ENCODE measurements at regions not wholly inside any gene's neighbourhood (a gene's known extent, or its start where the extent isn't known, plus 50 kb on each side); places are given as distances from the start of the nearest gene placed in this dataset.

DNA sequence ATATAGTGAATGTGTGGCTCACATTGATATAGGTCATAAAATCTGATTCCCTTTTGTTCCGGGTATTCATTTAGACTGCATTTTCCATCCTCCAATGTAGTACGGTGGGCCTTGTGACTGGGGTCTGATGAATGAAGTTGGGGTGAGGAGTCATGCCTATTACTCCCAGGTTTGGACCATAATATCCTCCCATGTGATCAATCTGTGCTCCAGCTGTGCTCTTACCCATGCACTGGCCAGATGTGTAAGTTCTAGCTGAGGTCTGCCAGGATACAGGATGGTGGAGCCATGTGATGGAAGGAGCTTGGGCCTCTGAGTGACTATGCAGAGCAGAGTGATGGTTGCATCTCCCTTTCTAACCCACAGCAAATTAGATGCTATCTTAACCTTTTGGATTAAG lies 1034.0 kb upstream of the TMEM132C start:
- no peaks in the 10 kb centered on the region for H3K27me3 ChIP-seq (replicated peaks in 1 of 2; ENCODE audit: control insufficient read depth in 2 of 2, insufficient read depth in 2 of 2, low read length in 1 of 2)
- ChIA-PET SMC1A (ENCODE audit: uncharacterized antibody, unreplicated experiment) (no interaction called here), RAD21 (ENCODE audit: unreplicated experiment) (no interaction called here), CTCF (no interaction called here), POLR2A (no interaction called here)
- no peak overlapping the region for H3K4me2 ChIP-seq (ENCODE audit: control insufficient read depth, insufficient read depth)
- H3K79me2 ChIP-seq (ENCODE audit: control insufficient read depth, insufficient read depth, low read length): no peaks in the 10 kb centered on the region
- intact Hi-C loops (cut with micrococcal nuclease; ENCODE audit: unreplicated experiment): no loop called here
- WGBS (ENCODE audit: insufficient coverage, insufficient replicate concordance, low lambda C conversion rate, missing lambda C conversion rate): 14% methylated on average over 2 of the region's 2 CpGs
- FAIRE-seq (no peak), ATAC-seq (no peak), DNase-seq (ENCODE audit: low read depth, low spot score) (no peak)
- H3K9me3 ChIP-seq (replicated peaks; ENCODE audit: control insufficient read depth, insufficient read depth, low read length): no peaks in the 10 kb centered on the region; the same call in 2 of the 3 replicates
- no peak overlapping the region for H2AFZ ChIP-seq (ENCODE audit: control insufficient read depth, low read depth, low read length)
- no peak overlapping the region for H3K9ac ChIP-seq (ENCODE audit: control insufficient read depth, insufficient read depth, low read length)
- in situ Hi-C loops (cut with MboI): no loop called here
- H3K4me3 ChIP-seq: no peak overlapping the region
- no peaks in the 10 kb centered on the region for H3K36me3 ChIP-seq (ENCODE audit: control insufficient read depth in 2 of 2, insufficient read depth in 2 of 2, low read length in 1 of 2)
- BruUV-seq (replicated peaks): no TSS peak
- no peaks in the 10 kb centered on the region for H3K4me1 ChIP-seq (ENCODE audit: control insufficient read depth, insufficient read depth, low read length)
- no peak for TF ChIP-seq MEF2B (IDR thresholded peaks at IDR 0.05; ENCODE audit: partially characterized antibody, poor library complexity, severe bottlenecking)
- TF ChIP-seq, protein P1, sequence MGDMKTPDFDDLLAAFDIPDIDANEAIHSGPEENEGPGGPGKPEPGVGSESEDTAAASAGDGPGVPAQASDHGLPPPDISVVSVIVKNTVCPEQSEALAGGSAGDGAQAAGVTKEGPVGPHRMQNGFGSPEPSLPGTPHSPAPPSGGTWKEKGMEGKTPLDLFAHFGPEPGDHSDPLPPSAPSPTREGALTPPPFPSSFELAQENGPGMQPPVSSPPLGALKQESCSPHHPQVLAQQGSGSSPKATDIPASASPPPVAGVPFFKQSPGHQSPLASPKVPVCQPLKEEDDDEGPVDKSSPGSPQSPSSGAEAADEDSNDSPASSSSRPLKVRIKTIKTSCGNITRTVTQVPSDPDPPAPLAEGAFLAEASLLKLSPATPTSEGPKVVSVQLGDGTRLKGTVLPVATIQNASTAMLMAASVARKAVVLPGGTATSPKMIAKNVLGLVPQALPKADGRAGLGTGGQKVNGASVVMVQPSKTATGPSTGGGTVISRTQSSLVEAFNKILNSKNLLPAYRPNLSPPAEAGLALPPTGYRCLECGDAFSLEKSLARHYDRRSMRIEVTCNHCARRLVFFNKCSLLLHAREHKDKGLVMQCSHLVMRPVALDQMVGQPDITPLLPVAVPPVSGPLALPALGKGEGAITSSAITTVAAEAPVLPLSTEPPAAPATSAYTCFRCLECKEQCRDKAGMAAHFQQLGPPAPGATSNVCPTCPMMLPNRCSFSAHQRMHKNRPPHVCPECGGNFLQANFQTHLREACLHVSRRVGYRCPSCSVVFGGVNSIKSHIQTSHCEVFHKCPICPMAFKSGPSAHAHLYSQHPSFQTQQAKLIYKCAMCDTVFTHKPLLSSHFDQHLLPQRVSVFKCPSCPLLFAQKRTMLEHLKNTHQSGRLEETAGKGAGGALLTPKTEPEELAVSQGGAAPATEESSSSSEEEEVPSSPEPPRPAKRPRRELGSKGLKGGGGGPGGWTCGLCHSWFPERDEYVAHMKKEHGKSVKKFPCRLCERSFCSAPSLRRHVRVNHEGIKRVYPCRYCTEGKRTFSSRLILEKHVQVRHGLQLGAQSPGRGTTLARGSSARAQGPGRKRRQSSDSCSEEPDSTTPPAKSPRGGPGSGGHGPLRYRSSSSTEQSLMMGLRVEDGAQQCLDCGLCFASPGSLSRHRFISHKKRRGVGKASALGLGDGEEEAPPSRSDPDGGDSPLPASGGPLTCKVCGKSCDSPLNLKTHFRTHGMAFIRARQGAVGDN (IDR thresholded peaks at IDR 0.05): no peak
- TF ChIP-seq SRF (IDR thresholded peaks at IDR 0.05; ENCODE audit: low read depth in 2 of 2, low read length in 2 of 2): no peak
- TF ChIP-seq ZBED1 (IDR thresholded peaks at IDR 0.05; ENCODE audit: borderline replicate concordance): no peak
- H4K20me1 ChIP-seq (ENCODE audit: control insufficient read depth, insufficient read depth): no peaks in the 10 kb centered on the region
- no peak overlapping the region for H3K27ac ChIP-seq (ENCODE audit: control insufficient read depth, insufficient read depth)

DNA sequence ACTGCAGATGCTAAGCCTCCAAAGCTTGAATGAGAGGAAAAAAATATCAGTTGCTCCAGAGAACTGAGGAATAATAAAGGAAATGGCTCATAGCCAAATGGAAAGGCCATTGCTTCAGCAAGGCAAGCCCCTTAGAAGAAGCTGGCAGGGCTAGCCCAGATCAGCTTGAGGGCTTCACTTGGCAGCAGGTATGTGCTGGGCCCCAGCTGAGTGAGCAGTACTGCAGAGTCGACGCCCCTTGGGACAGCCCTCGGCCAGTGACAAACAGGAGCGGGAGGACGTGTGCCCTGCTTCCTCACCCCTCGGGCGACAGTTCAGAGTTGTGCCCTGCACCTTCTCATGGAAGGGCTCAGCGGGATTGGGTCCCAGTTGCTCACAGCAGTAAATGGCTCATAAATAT lies 1031.2 kb upstream of the TMEM132C start:
- no peak overlapping the region for H3K4me3 ChIP-seq
- in situ Hi-C loops (cut with MboI) (no loop called here), intact Hi-C loops (cut with micrococcal nuclease; ENCODE audit: unreplicated experiment) (no loop called here)
- TF ChIP-seq TCF7 (IDR thresholded peaks at IDR 0.05; ENCODE audit: borderline replicate concordance): no peak
- TF ChIP-seq RAD21 (IDR thresholded peaks at IDR 0.05; ENCODE audit: insufficient read depth, low read depth, low read length): no peak
- no peak for TF ChIP-seq EED (IDR thresholded peaks at IDR 0.05; ENCODE audit: low read depth)
- TF ChIP-seq RB1 (IDR thresholded peaks at IDR 0.05; ENCODE audit: borderline replicate concordance): no peak
- TF ChIP-seq, protein P1 (IDR thresholded peaks at IDR 0.05): no peak
- TF ChIP-seq EZH2 (IDR thresholded peaks at IDR 0.05; ENCODE audit: borderline replicate concordance, control insufficient read depth, low read depth, low read length): no peak
- no peak overlapping the region for H3K4me2 ChIP-seq (ENCODE audit: control insufficient read depth, insufficient read depth)
- ChIA-PET SMC1A (ENCODE audit: uncharacterized antibody, unreplicated experiment) (no interaction called here), CTCF (no interaction called here), RAD21 (ENCODE audit: unreplicated experiment) (no interaction called here), POLR2A (no interaction called here)
- DNase-seq (ENCODE audit: low read depth, low spot score): no peak
- no peak for FAIRE-seq
- H3K4me1 ChIP-seq (ENCODE audit: control insufficient read depth, insufficient read depth, low read length): no peaks in the 10 kb centered on the region
- H3K79me2 ChIP-seq (ENCODE audit: control insufficient read depth, insufficient read depth, low read length): no peaks in the 10 kb centered on the region
- H3K36me3 ChIP-seq (ENCODE audit: control insufficient read depth in 2 of 2, insufficient read depth in 2 of 2, low read length in 1 of 2): no peaks in the 10 kb centered on the region
- no peak overlapping the region for H3K9ac ChIP-seq (ENCODE audit: control insufficient read depth, insufficient read depth, low read length)
- H4K20me1 ChIP-seq (ENCODE audit: control insufficient read depth, insufficient read depth): no peaks in the 10 kb centered on the region
- H3K27ac ChIP-seq (ENCODE audit: control insufficient read depth, insufficient read depth): no peak overlapping the region
- BruUV-seq (replicated peaks): no TSS peak
- H3K27me3 ChIP-seq (replicated peaks in 1 of 2; ENCODE audit: control insufficient read depth in 2 of 2, insufficient read depth in 2 of 2, low read length in 1 of 2): no peaks in the 10 kb centered on the region
- no peak overlapping the region for H2AFZ ChIP-seq (ENCODE audit: control insufficient read depth, low read depth, low read length)
- 57% methylated on average over 7 of the region's 8 CpGs for WGBS (ENCODE audit: insufficient coverage, insufficient replicate concordance, low lambda C conversion rate, missing lambda C conversion rate)
- no peaks in the 10 kb centered on the region; the same call in 2 of the 3 replicates for H3K9me3 ChIP-seq (replicated peaks; ENCODE audit: control insufficient read depth, insufficient read depth, low read length)
- no peak for ATAC-seq
